K562 (cell line): ENCODE measurements at regions not wholly inside any gene's neighbourhood (a gene's known extent, or its start where the extent isn't known, plus 50 kb on each side); places are given as distances from the start of the nearest gene placed in this dataset.

Experiments
- ATAC-seq: fragments of 200-7000 bp; cut with Tn5 transposase; 3 replicates; pipeline ENCODE4 v1.9.1; 2020; ENCODE audit warnings: moderate library complexity
- BruUV-seq: library from RNA; stranded (reverse); fragments of 400-500 nt; replicated peaks from 2 replicates; lab custom pipeline; 2021; lab: Mats Ljungman, UMichigan
- CTCF ChIA-PET: fragments of 300-600 bp; formaldehyde crosslinking; extraction: SDS; loops from one replicate; lab custom pipeline; 2021; ENCODE audit warnings: low intra/inter-chr PET ratio; lab: Yijun Ruan, JAX
- POLR2A ChIA-PET: fragments of 300-600, 350-650 bp; sonication (Branson Sonifier 250); formaldehyde crosslinking; extraction: SDS; loops from one replicate; lab custom pipeline; 2021; ENCODE audit warnings: antibody characterized with exemption, inconsistent platforms; lab: Yijun Ruan, JAX
- DNase-seq, 4 experiments: peaks; one replicate each; pipeline versions ENCODE4 v3.0.0 to v3.0.0-alpha.2; 2011 to 2018; ENCODE audit warnings: low spot score in 3 of 4, mixed read lengths in 3 of 4; ENCODE audit errors: extremely low read depth in 1 of 4
- FAIRE-seq: peaks from 2 replicates; lab custom pipeline; 2011; peaks lifted over from hg19 to GRCh38; lab: Jason Lieb, UNC
- H2AFZ ChIP-seq: 2 replicates; pipeline ENCODE4 v1.6.0; 2011; ENCODE audit warnings: low read depth, low read length, control low read depth, inconsistent platforms
- H3K27ac ChIP-seq: fragments of 200-600 bp; 3 replicates; pipeline ENCODE4 v1.8.0; 2011; ENCODE audit warnings: low read depth, mild to moderate bottlenecking, control low read depth, inconsistent platforms, low read length, moderate library complexity, mixed read lengths; ENCODE audit errors: extremely low read depth
- H3K27me3 ChIP-seq, 2 experiments: fragments of 300-600 bp in 1 of 2; 2 replicates in 1 of 2; 3 replicates in 1 of 2; pipeline versions ENCODE4 v1.6.0 to v1.8.0; 2011; ENCODE audit warnings: inconsistent platforms in 2 of 2, low read length in 2 of 2, mild to moderate bottlenecking in 1 of 2, mixed read lengths in 1 of 2, moderate library complexity in 1 of 2; ENCODE audit not compliant: control insufficient read depth in 2 of 2, insufficient read depth in 2 of 2
- H3K36me3 ChIP-seq: fragments of 300-600 bp; 3 replicates; pipeline ENCODE4 v1.8.0; 2011; ENCODE audit warnings: mild to moderate bottlenecking, low read length, inconsistent platforms; ENCODE audit not compliant: control insufficient read depth, insufficient read depth
- H3K4me1 ChIP-seq, 2 experiments: fragments of 200-600 bp in 1 of 2; replicated peaks in 1 of 2; 2 replicates in 1 of 2; 3 replicates in 1 of 2; pipeline versions ENCODE4 v1.5.1 to v1.8.0; 2011; ENCODE audit warnings: inconsistent platforms in 2 of 2, low read length in 2 of 2, mild to moderate bottlenecking in 1 of 2, mixed read lengths in 1 of 2, moderate library complexity in 1 of 2; ENCODE audit not compliant: control insufficient read depth in 2 of 2, insufficient read depth in 2 of 2
- H3K4me2 ChIP-seq: 2 replicates; pipeline ENCODE4 v1.6.1; 2011; ENCODE audit warnings: low read length, control low read depth, inconsistent platforms, mixed read lengths; ENCODE audit not compliant: insufficient read depth
- H3K4me3 ChIP-seq: fragments of 200-600 bp; sonication (generic), shearing (Covaris generic); 2 replicates; pipeline ENCODE4 v1.5.1; 2016; ENCODE audit warnings: control low read depth, inconsistent platforms
- H3K79me2 ChIP-seq: fragments of 200-600 bp; 3 replicates; pipeline ENCODE4 v1.8.0; 2011; ENCODE audit warnings: low read length, inconsistent platforms; ENCODE audit not compliant: control insufficient read depth, insufficient read depth
- H3K9ac ChIP-seq, 2 experiments: 2 replicates each; pipeline versions ENCODE4 v1.6.0 to v1.6.1; 2011; ENCODE audit warnings: low read depth in 2 of 2, low read length in 2 of 2, control low read depth in 1 of 2, inconsistent platforms in 1 of 2, mild to moderate bottlenecking in 1 of 2, mixed read lengths in 1 of 2; ENCODE audit not compliant: insufficient read depth in 1 of 2
- H3K9me1 ChIP-seq: one replicate; pipeline ENCODE4 v1.6.0; 2011; ENCODE audit warnings: inconsistent platforms, mild to moderate bottlenecking, low read length, moderate library complexity; ENCODE audit not compliant: control insufficient read depth, insufficient read depth
- H3K9me3 ChIP-seq: replicated peaks from 2 replicates; pipeline ENCODE4 v1.5.1; 2011; ENCODE audit warnings: low read depth, low read length, inconsistent platforms; ENCODE audit not compliant: control insufficient read depth, insufficient read depth
- H4K20me1 ChIP-seq: replicated peaks from 2 replicates; pipeline ENCODE4 v1.6.1; 2011; ENCODE audit warnings: low read length, inconsistent platforms, mixed read lengths; ENCODE audit not compliant: control insufficient read depth, insufficient read depth
- CCNT2 ChIP-seq: IDR thresholded peaks from 2 replicates; pipeline ENCODE4 v1.6.1; 2011; ENCODE audit warnings: borderline replicate concordance, low read depth, mild to moderate bottlenecking, moderate library complexity, mixed read lengths, low read length; ENCODE audit not compliant: insufficient read length; ENCODE audit errors: extremely low read depth
- CREB5 ChIP-seq: fragments of 250-450 bp; sonication (Bioruptor Pico); IDR thresholded peaks from 2 replicates; pipeline ENCODE4 v1.5.0; 2020; ENCODE audit warnings: mild to moderate bottlenecking
- FOXM1 ChIP-seq, 2 experiments: fragments of 450-650 bp in 1 of 2; sonication (generic) in 1 of 2; formaldehyde crosslinking in 1 of 2; IDR thresholded peaks; 2 replicates each; pipeline versions ENCODE4 v1.6.1 to v1.9.0; 2017 to 2022; ENCODE audit warnings: low read depth in 2 of 2, mild to moderate bottlenecking in 2 of 2, missing genetic modification reagents in 1 of 2, moderate library complexity in 1 of 2
- MAFF ChIP-seq: IDR thresholded peaks from 2 replicates; pipeline ENCODE4 v1.6.1; 2012; ENCODE audit warnings: low read length, improper control_type of control experiment
- MTA2 ChIP-seq: fragments of 450-650 bp; IDR thresholded peaks from 2 replicates; pipeline ENCODE4 v1.6.1; 2016; ENCODE audit warnings: low read depth
- POLR2G ChIP-seq: fragments of 200-400 bp; formaldehyde crosslinking; IDR thresholded peaks from 2 replicates; pipeline ENCODE4 v1.6.1; 2017; ENCODE audit warnings: low read depth, mild to moderate bottlenecking, antibody characterized with exemption, low read length, moderate library complexity
- SMARCA4 ChIP-seq: fragments of 450-650 bp; IDR thresholded peaks from 2 replicates; pipeline ENCODE4 v1.6.1; 2016
- STAT5A ChIP-seq: IDR thresholded peaks from 2 replicates; pipeline ENCODE4 v1.6.1; 2012; ENCODE audit warnings: low read length, inconsistent platforms, borderline replicate concordance
- USF2 ChIP-seq: sonication (generic); formaldehyde crosslinking; IDR thresholded peaks from 2 replicates; pipeline ENCODE4 v1.5.0; 2020; ENCODE audit warnings: missing genetic modification reagents
- ZNF263 ChIP-seq: sonication (generic); formaldehyde crosslinking; IDR thresholded peaks from 2 replicates; pipeline ENCODE4 v1.8.0; 2022; ENCODE audit warnings: mild to moderate bottlenecking, missing genetic modification reagents, borderline replicate concordance
- ZNF76 ChIP-seq: fragments of 250-450 bp; sonication (Bioruptor Pico); IDR thresholded peaks from 2 replicates; pipeline ENCODE4 v1.4.0; 2020; ENCODE audit warnings: mild to moderate bottlenecking, moderate library complexity, borderline replicate concordance
- ZNF77 ChIP-seq: fragments of 250-450 bp; sonication (Bioruptor Pico); IDR thresholded peaks from 2 replicates; pipeline ENCODE4 v1.5.0; 2020
- WGBS: fragments of 100-300 bp; shearing (Covaris generic); methylation state at CpG from one replicate; pipeline ENCODE4 v1.1.6; 2016; ENCODE audit warnings: low coverage, mixed read lengths; ENCODE audit not compliant: insufficient coverage; ENCODE audit errors: missing lambda C conversion rate; 5-methylcytosine and 5-hydroxymethylcytosine counted together
- in situ Hi-C: fragments of 300-500 bp; cut with MboI; formaldehyde crosslinking; loops from 4 replicates; pipeline ENCODE4 v1.15.0; 2018; ENCODE audit warnings: inconsistent platforms, mixed read lengths
- intact Hi-C: fragments of 100-400 bp; cut with micrococcal nuclease; formaldehyde crosslinking; loops from 2 replicates; pipeline ENCODE4 v1.14.2; 2022
- TF ChIP-seq, protein P1 (sequence below): sonication (generic); formaldehyde crosslinking; IDR thresholded peaks from 2 replicates; pipeline ENCODE4 v1.8.0; 2022; ENCODE audit warnings: mild to moderate bottlenecking, missing genetic modification reagents
- TF ChIP-seq, protein P2 (sequence below), 2 experiments: IDR thresholded peaks; 2 replicates each; pipeline ENCODE4 v1.6.1; 2011; ENCODE audit warnings: borderline replicate concordance in 1 of 2, control low read depth in 1 of 2, low read depth in 1 of 2, low read length in 1 of 2, mild to moderate bottlenecking in 1 of 2, mixed read lengths in 1 of 2, moderate library complexity in 1 of 2; ENCODE audit not compliant: insufficient read depth in 1 of 2, insufficient read length in 1 of 2, poor library complexity in 1 of 2, severe bottlenecking in 1 of 2; ENCODE audit errors: extremely low read depth in 1 of 2

- TF ChIP-seq, protein P1, sequence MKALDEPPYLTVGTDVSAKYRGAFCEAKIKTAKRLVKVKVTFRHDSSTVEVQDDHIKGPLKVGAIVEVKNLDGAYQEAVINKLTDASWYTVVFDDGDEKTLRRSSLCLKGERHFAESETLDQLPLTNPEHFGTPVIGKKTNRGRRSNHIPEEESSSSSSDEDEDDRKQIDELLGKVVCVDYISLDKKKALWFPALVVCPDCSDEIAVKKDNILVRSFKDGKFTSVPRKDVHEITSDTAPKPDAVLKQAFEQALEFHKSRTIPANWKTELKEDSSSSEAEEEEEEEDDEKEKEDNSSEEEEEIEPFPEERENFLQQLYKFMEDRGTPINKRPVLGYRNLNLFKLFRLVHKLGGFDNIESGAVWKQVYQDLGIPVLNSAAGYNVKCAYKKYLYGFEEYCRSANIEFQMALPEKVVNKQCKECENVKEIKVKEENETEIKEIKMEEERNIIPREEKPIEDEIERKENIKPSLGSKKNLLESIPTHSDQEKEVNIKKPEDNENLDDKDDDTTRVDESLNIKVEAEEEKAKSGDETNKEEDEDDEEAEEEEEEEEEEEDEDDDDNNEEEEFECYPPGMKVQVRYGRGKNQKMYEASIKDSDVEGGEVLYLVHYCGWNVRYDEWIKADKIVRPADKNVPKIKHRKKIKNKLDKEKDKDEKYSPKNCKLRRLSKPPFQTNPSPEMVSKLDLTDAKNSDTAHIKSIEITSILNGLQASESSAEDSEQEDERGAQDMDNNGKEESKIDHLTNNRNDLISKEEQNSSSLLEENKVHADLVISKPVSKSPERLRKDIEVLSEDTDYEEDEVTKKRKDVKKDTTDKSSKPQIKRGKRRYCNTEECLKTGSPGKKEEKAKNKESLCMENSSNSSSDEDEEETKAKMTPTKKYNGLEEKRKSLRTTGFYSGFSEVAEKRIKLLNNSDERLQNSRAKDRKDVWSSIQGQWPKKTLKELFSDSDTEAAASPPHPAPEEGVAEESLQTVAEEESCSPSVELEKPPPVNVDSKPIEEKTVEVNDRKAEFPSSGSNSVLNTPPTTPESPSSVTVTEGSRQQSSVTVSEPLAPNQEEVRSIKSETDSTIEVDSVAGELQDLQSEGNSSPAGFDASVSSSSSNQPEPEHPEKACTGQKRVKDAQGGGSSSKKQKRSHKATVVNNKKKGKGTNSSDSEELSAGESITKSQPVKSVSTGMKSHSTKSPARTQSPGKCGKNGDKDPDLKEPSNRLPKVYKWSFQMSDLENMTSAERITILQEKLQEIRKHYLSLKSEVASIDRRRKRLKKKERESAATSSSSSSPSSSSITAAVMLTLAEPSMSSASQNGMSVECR, result no peak
- TF ChIP-seq MAFF (no peak), SMARCA4 (no peak)
- TF ChIP-seq, all 486 proteins: peak for 0
These were observed 375.1 kb downstream of the SH3BGRL start (continued) for GRCh38 chrX:81577028-81577427.

GRCh38 chrX:81586096-81586495, 384.2 kb downstream of the SH3BGRL start:
- no peak for DNase-seq
- H3K79me2 ChIP-seq, result no peaks in the 10 kb centered on the region
- H3K4me1 ChIP-seq, result no peaks in the 10 kb centered on the region
- H3K9ac ChIP-seq, result no peak overlapping the region
- 0% methylated on average over 1 of the region's 1 CpG for WGBS
- ChIA-PET POLR2A (no interaction called here), CTCF (no interaction called here)
- no TSS peak for BruUV-seq
- ATAC-seq, result no peak
- intact Hi-C loops (no loop called here), in situ Hi-C loops (no loop called here)
- no peaks in the 10 kb centered on the region for H3K27me3 ChIP-seq
- no peaks in the 10 kb centered on the region for H3K9me3 ChIP-seq
- no peak overlapping the region for H3K4me2 ChIP-seq
- H3K27ac ChIP-seq, result no peak overlapping the region
- H3K9me1 ChIP-seq, result no peaks in the 10 kb centered on the region
- no peaks in the 10 kb centered on the region for H3K36me3 ChIP-seq
- FAIRE-seq, result no peak
- no peaks in the 10 kb centered on the region for H4K20me1 ChIP-seq
- H2AFZ ChIP-seq, result no peak overlapping the region
- no peak overlapping the region for H3K4me3 ChIP-seq
- no peak for TF ChIP-seq USF2
- TF ChIP-seq FOXM1 (IDR thresholded peaks at IDR 0.05; ENCODE audit: low read depth), result no peak
- no peak for TF ChIP-seq FOXM1 (CRISPR knock-in tag; IDR thresholded peaks at IDR 0.05; ENCODE audit: low read depth)
- TF ChIP-seq CREB5 (CRISPR knock-in tag), result no peak
- TF ChIP-seq ZNF77, result no peak
- TF ChIP-seq, protein P2, sequence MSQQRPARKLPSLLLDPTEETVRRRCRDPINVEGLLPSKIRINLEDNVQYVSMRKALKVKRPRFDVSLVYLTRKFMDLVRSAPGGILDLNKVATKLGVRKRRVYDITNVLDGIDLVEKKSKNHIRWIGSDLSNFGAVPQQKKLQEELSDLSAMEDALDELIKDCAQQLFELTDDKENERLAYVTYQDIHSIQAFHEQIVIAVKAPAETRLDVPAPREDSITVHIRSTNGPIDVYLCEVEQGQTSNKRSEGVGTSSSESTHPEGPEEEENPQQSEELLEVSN (IDR thresholded peaks at IDR 0.05; ENCODE audit: borderline replicate concordance in 1 of 2, extremely low read depth in 1 of 2, insufficient read depth in 1 of 2, insufficient read length in 1 of 2, low read depth in 1 of 2, low read length in 1 of 2, poor library complexity in 1 of 2, severe bottlenecking in 1 of 2), result no peak
- TF ChIP-seq ZNF76 (CRISPR knock-in tag), result no peak
- TF ChIP-seq CCNT2, result no peak
- no peak for TF ChIP-seq MTA2
- TF ChIP-seq POLR2G, result no peak
- no peak for TF ChIP-seq ZNF263 (CRISPR knock-in tag)
- no peak for TF ChIP-seq STAT5A
